Urinary bladder (tissue), 3 donors: ENCODE measurements at regions not wholly inside any gene's neighbourhood (a gene's known extent, or its start where the extent isn't known, plus 50 kb on each side); places are given as distances from the start of the nearest gene placed in this dataset.
A peak's percentile ranks its signal among the peaks of the same experiment; 100 is the strongest.

Experiments
- DNase-seq: peaks from one replicate; pipeline ENCODE4 v3.0.0-alpha.2; 2015; ENCODE audit errors: extremely low spot score
- H3K27ac ChIP-seq: one replicate; pipeline ENCODE4 v1.5.1; 2013; ENCODE audit warnings: low read depth, mild to moderate bottlenecking, moderate library complexity
- H3K36me3 ChIP-seq: one replicate; pipeline ENCODE4 v1.6.1; 2013; ENCODE audit warnings: mild to moderate bottlenecking, moderate library complexity; ENCODE audit not compliant: insufficient read depth
- H3K4me1 ChIP-seq: one replicate; pipeline ENCODE4 v1.6.1; 2013; ENCODE audit warnings: mild to moderate bottlenecking, moderate library complexity; ENCODE audit not compliant: insufficient read depth
- H3K4me3 ChIP-seq: one replicate; pipeline ENCODE4 v1.5.1; 2013; ENCODE audit warnings: low read depth, low read length
- WGBS: extraction: QIAGEN DNeasy Blood & Tissue Kit; methylation state at CpG from one replicate; pipeline ENCODE4 v1.1.7; 2013; 5-methylcytosine and 5-hydroxymethylcytosine counted together
- donor health status: healthy with polysubstance abuse.
- donor health status: healthy.

GRCh38 chr4:100739426-100739825 lies 221.6 kb upstream of the EMCN start:
- no peak overlapping the region for H3K4me3 ChIP-seq
- H3K27ac ChIP-seq: no peak overlapping the region
- no peaks in the 10 kb centered on the region for H3K36me3 ChIP-seq
- no peaks in the 10 kb centered on the region for H3K4me1 ChIP-seq
- DNase-seq: no peak
- 40% methylated on average over 2 of the region's 2 CpGs for WGBS

- DNase-seq: no peak
- H3K4me3 ChIP-seq: no peak overlapping the region
- no peaks in the 10 kb centered on the region for H3K36me3 ChIP-seq
- 65% methylated on average over 7 of the region's 7 CpGs for WGBS
- H3K4me1 ChIP-seq: no peaks in the 10 kb centered on the region
- H3K27ac ChIP-seq: peak overlapping the region; percentile 38
These were observed 220.7 kb upstream of the EMCN start for GRCh38 chr4:100738196-100739165.

GRCh38 chr4:100736641-100737451 lies 219.0 kb upstream of the EMCN start:
- 47% methylated on average over 2 of the region's 2 CpGs for WGBS
- Histone ChIP-seq H3K4me3 (no peak overlapping the region), H3K36me3 (no peaks in the 10 kb centered on the region), H3K4me1 (no peaks in the 10 kb centered on the region), H3K27ac (no peak overlapping the region)
- DNase-seq: no peak

- Histone ChIP-seq H3K4me3 (no peak overlapping the region), H3K4me1 (no peaks in the 10 kb centered on the region), H3K36me3 (no peaks in the 10 kb centered on the region), H3K27ac (no peak overlapping the region)
- 55% methylated on average over 4 of the region's 4 CpGs for WGBS
- no peak for DNase-seq
These were observed 211.0 kb upstream of the EMCN start for GRCh38 chr4:100728861-100729260.

GRCh38 chr4:100722866-100723459 lies 205.1 kb upstream of the EMCN start:
- DNase-seq: no peak
- no peak overlapping the region for H3K4me3 ChIP-seq
- H3K4me1 ChIP-seq: no peaks in the 10 kb centered on the region
- no peaks in the 10 kb centered on the region for H3K36me3 ChIP-seq
- WGBS: 81% methylated on average over 3 of the region's 3 CpGs
- no peak overlapping the region for H3K27ac ChIP-seq

GRCh38 chr4:100722133-100722532 lies 204.3 kb upstream of the EMCN start:
- no peak overlapping the region for H3K4me3 ChIP-seq
- DNase-seq: no peak
- H3K36me3 ChIP-seq: no peaks in the 10 kb centered on the region
- 78% methylated on average over 2 of the region's 2 CpGs for WGBS
- H3K4me1 ChIP-seq: no peaks in the 10 kb centered on the region
- H3K27ac ChIP-seq: no peak overlapping the region

- no peaks in the 10 kb centered on the region for H3K4me1 ChIP-seq
- no peaks in the 10 kb centered on the region for H3K36me3 ChIP-seq
- no peak overlapping the region for H3K27ac ChIP-seq
- DNase-seq: no peak
- no peak overlapping the region for H3K4me3 ChIP-seq
These were observed 203.7 kb upstream of the EMCN start for GRCh38 chr4:100721490-100721889.

GRCh38 chr4:100721077-100721476 lies 203.3 kb upstream of the EMCN start:
- Histone ChIP-seq H3K4me1 (no peaks in the 10 kb centered on the region), H3K27ac (no peak overlapping the region), H3K4me3 (no peak overlapping the region), H3K36me3 (no peaks in the 10 kb centered on the region)
- DNase-seq: no peak
- 69% methylated on average over 2 of the region's 2 CpGs for WGBS

- no peaks in the 10 kb centered on the region for H3K4me1 ChIP-seq
- WGBS: 90% methylated on average over 5 of the region's 5 CpGs
- DNase-seq: no peak
- no peak overlapping the region for H3K4me3 ChIP-seq
- H3K36me3 ChIP-seq: no peaks in the 10 kb centered on the region
- no peak overlapping the region for H3K27ac ChIP-seq
These were observed 198.6 kb upstream of the EMCN start for GRCh38 chr4:100716416-100716815.

GRCh38 chr4:100708776-100709175 lies 191.0 kb upstream of the EMCN start:
- no peak overlapping the region for H3K4me3 ChIP-seq
- no peak for DNase-seq
- 74% methylated on average over 4 of the region's 4 CpGs for WGBS
- H3K36me3 ChIP-seq: no peaks in the 10 kb centered on the region
- H3K27ac ChIP-seq: no peak overlapping the region
- H3K4me1 ChIP-seq: no peaks in the 10 kb centered on the region

GRCh38 chr4:100707786-100708185 lies 190.0 kb upstream of the EMCN start:
- DNase-seq: no peak
- H3K36me3 ChIP-seq: no peaks in the 10 kb centered on the region
- WGBS: 94% methylated on average over 1 of the region's 1 CpG

GRCh38 chr4:100696531-100696930 lies 178.7 kb upstream of the EMCN start:
- Histone ChIP-seq H3K27ac (no peak overlapping the region), H3K4me1 (no peaks in the 10 kb centered on the region), H3K4me3 (no peak overlapping the region), H3K36me3 (no peaks in the 10 kb centered on the region)
- no peak for DNase-seq
- WGBS: 34% methylated on average over 4 of the region's 4 CpGs

More at GRCh38 chr4:100707786-100708185, 190.0 kb upstream of the EMCN start:
- no peaks in the 10 kb centered on the region for H3K4me1 ChIP-seq
- no peak overlapping the region for H3K4me3 ChIP-seq
- H3K27ac ChIP-seq: no peak overlapping the region

- Histone ChIP-seq H3K4me3 (no peak overlapping the region), H3K4me1 (no peaks in the 10 kb centered on the region), H3K27ac (no peak overlapping the region), H3K36me3 (no peaks in the 10 kb centered on the region)
- 60% methylated on average over 1 of the region's 1 CpG for WGBS
- DNase-seq: no peak
These were observed 178.0 kb upstream of the EMCN start for GRCh38 chr4:100695871-100696270.
